Smooth muscle cell (in vitro differentiated cells): ENCODE measurements at regions not wholly inside any gene's neighbourhood (a gene's known extent, or its start where the extent isn't known, plus 50 kb on each side); places are given as distances from the start of the nearest gene placed in this dataset.
"Not testable (repeated sequence)": the region's sequence is repeated elsewhere in the genome, so short reads cannot be mapped to it uniquely, and the experiment has no call there.

Source experiments
- DNase-seq: peaks from one replicate; lab custom pipeline; 2025; ENCODE audit not compliant: unreplicated experiment; lab: John Stamatoyannopoulos, UW
- H2AFZ ChIP-seq: fragments of 200-600 bp; sonication (generic); 2 replicates; pipeline ENCODE4 v1.6.0; 2016; ENCODE audit warnings: antibody characterized with exemption, low read depth, mild to moderate bottlenecking
- H3F3A ChIP-seq: fragments of 200-600 bp; sonication (generic); 2 replicates; pipeline ENCODE4 v1.6.0; 2017; ENCODE audit warnings: antibody characterized with exemption, low read depth
- H3K27ac ChIP-seq: fragments of 200-600 bp; sonication (generic); 2 replicates; pipeline ENCODE4 v1.5.1; 2016; ENCODE audit warnings: low read depth, mild to moderate bottlenecking
- H3K27me3 ChIP-seq: fragments of 200-600 bp; sonication (generic); 2 replicates; pipeline ENCODE4 v1.6.1; 2016; ENCODE audit warnings: low read depth, mild to moderate bottlenecking
- H3K36me3 ChIP-seq: fragments of 200-600 bp; sonication (generic); 2 replicates; pipeline ENCODE4 v1.5.1; 2016; ENCODE audit warnings: low read depth
- H3K4me1 ChIP-seq: fragments of 200-600 bp; sonication (generic); 2 replicates; pipeline ENCODE4 v1.5.1; 2016; ENCODE audit warnings: low read depth
- H3K4me2 ChIP-seq: fragments of 200-600 bp; sonication (generic); 2 replicates; pipeline ENCODE4 v1.6.0; 2016; ENCODE audit warnings: mild to moderate bottlenecking
- H3K4me3 ChIP-seq: fragments of 200-600 bp; sonication (generic); 2 replicates; pipeline ENCODE4 v1.5.1; 2016; ENCODE audit warnings: mild to moderate bottlenecking
- H3K79me2 ChIP-seq: fragments of 200-600 bp; sonication (generic); 2 replicates; pipeline ENCODE4 v1.6.0; 2016; ENCODE audit warnings: low read depth, mild to moderate bottlenecking
- H3K9ac ChIP-seq: fragments of 200-600 bp; sonication (generic); 2 replicates; pipeline ENCODE4 v1.6.0; 2016; ENCODE audit warnings: low read depth
- H3K9me3 ChIP-seq: fragments of 200-600 bp; sonication (generic); replicated peaks from 2 replicates; pipeline ENCODE4 v1.5.1; 2016; ENCODE audit warnings: low read depth
- H4K20me1 ChIP-seq: fragments of 200-600 bp; sonication (generic); 2 replicates; pipeline ENCODE4 v1.6.0; 2016; ENCODE audit warnings: low read depth
- CTCF ChIP-seq: fragments of 200-600 bp; sonication (generic); IDR thresholded peaks from 2 replicates; pipeline ENCODE4 v1.5.1; 2017; ENCODE audit warnings: borderline replicate concordance, mild to moderate bottlenecking, antibody characterized with exemption; ENCODE audit not compliant: insufficient read depth, poor library complexity, severe bottlenecking
- WGBS: methylation state at CpG from one replicate; pipeline ENCODE4 v1.1.7; 2016; ENCODE audit warnings: low lambda C conversion rate; 5-methylcytosine and 5-hydroxymethylcytosine counted together

GRCh38 chr16:29117631-29118030 is 132.8 kb downstream of the LAT start:
- TF ChIP-seq CTCF: no peak
- Histone ChIP-seq H3K9me3 (no peaks in the 10 kb centered on the region), H3K27me3 (no peaks in the 10 kb centered on the region), H3K4me2 (no peak overlapping the region), H3K4me3 (no peak overlapping the region), H3K4me1 (peaks cover 8% of the 10 kb centered on the region), H3K9ac (no peak overlapping the region), H4K20me1 (no peaks in the 10 kb centered on the region), H3K36me3 (no peaks in the 10 kb centered on the region), H2AFZ (no peak overlapping the region), H3K79me2 (no peaks in the 10 kb centered on the region), H3F3A (no peaks in the 10 kb centered on the region), H3K27ac (no peak overlapping the region)
- 93% methylated on average over 7 of the region's 7 CpGs for WGBS
- no peak for DNase-seq

GRCh38 chr16:29116980-29117379 is 132.1 kb downstream of the LAT start:
- H3F3A ChIP-seq: no peaks in the 10 kb centered on the region
- no peak overlapping the region for H2AFZ ChIP-seq
- no peaks in the 10 kb centered on the region for H3K36me3 ChIP-seq
- no peak overlapping the region for H3K9ac ChIP-seq
- no peak for TF ChIP-seq CTCF
- H3K27ac ChIP-seq: no peak overlapping the region
- H3K79me2 ChIP-seq: no peaks in the 10 kb centered on the region
- DNase-seq: no peak
- WGBS: 96% methylated on average over 14 of the region's 14 CpGs
- H3K4me2 ChIP-seq: no peak overlapping the region
- no peaks in the 10 kb centered on the region for H3K27me3 ChIP-seq
- H3K4me3 ChIP-seq: no peak overlapping the region
- H3K9me3 ChIP-seq: no peaks in the 10 kb centered on the region
- no peaks in the 10 kb centered on the region for H4K20me1 ChIP-seq
- H3K4me1 ChIP-seq: peaks cover 8% of the 10 kb centered on the region

- DNase-seq, H3K9ac ChIP-seq: not testable (repeated sequence)
Observed at GRCh38 chr16:29116207-29116606, 131.4 kb downstream of the LAT start.

GRCh38 chr16:29115802-29116141 is 130.9 kb downstream of the LAT start:
- H3K9me3 ChIP-seq, H3F3A ChIP-seq, H3K79me2 ChIP-seq, H2AFZ ChIP-seq, H4K20me1 ChIP-seq, H3K9ac ChIP-seq, H3K36me3 ChIP-seq, H3K4me1 ChIP-seq, H3K27me3 ChIP-seq, DNase-seq, H3K27ac ChIP-seq: not testable (repeated sequence)
- H3K4me2 ChIP-seq: peak overlapping the region; percentile 70
- 9% methylated on average over 3 of the region's 3 CpGs for WGBS
- H3K4me3 ChIP-seq: peak overlapping the region; percentile 0

More at GRCh38 chr16:29116207-29116606, 131.4 kb downstream of the LAT start:
- not testable (repeated sequence) for H3K27me3 ChIP-seq, H3K27ac ChIP-seq, H3K36me3 ChIP-seq, H3F3A ChIP-seq, H3K4me3 ChIP-seq, H3K4me2 ChIP-seq, H2AFZ ChIP-seq, H3K4me1 ChIP-seq, H4K20me1 ChIP-seq, H3K9me3 ChIP-seq, H3K79me2 ChIP-seq
- WGBS: 72% methylated on average over 12 of the region's 12 CpGs
